HCT116 (cell line): ENCODE measurements at regions not wholly inside any gene's neighbourhood (a gene's known extent, or its start where the extent isn't known, plus 50 kb on each side); places are given as distances from the start of the nearest gene placed in this dataset.

Experiments
- ATAC-seq: fragments of 200-7000 bp; cut with Tn5 transposase; 2 replicates; pipeline ENCODE4 v1.9.1; 2020; ENCODE audit warnings: mild to moderate bottlenecking, moderate library complexity
- BruUV-seq: library from RNA; stranded (reverse); fragments of 400-500 nt; replicated peaks from 2 replicates; lab custom pipeline; 2021; lab: Mats Ljungman, UMichigan
- CTCF ChIA-PET: fragments of 300-600 bp; sonication (Branson Sonifier 250); formaldehyde crosslinking; loops from one replicate; lab custom pipeline; 2021; ENCODE audit warnings: antibody characterized with exemption; lab: Charles Lee
- POLR2A ChIA-PET: fragments of 300-600, 350-600 bp; sonication (Branson Sonifier 250); formaldehyde crosslinking; loops from one replicate; lab custom pipeline; 2021; ENCODE audit warnings: antibody characterized with exemption; lab: Charles Lee
- RAD21 ChIA-PET, 2 experiments: fragments of 300-600 bp; sonication (Branson Sonifier 250); formaldehyde crosslinking; loops; one replicate each; lab custom pipeline; 2023; ENCODE audit warnings: low total read pairs in 2 of 2; ENCODE audit not compliant: uncharacterized antibody in 2 of 2, unreplicated experiment in 2 of 2, low non-redundant PET in 1 of 2; lab: Charles Lee
- DNase-seq: peaks from one replicate; pipeline ENCODE4 v3.0.0-alpha.2; 2010; ENCODE audit warnings: low read depth, low spot score
- H2AFZ ChIP-seq: fragments of 200-600 bp; shearing (Covaris generic), sonication (generic); 2 replicates; pipeline ENCODE4 v1.6.1; 2017; ENCODE audit warnings: low read depth, mixed run types, mixed read lengths, antibody characterized with exemption, low read length; ENCODE audit not compliant: poor library complexity, severe bottlenecking
- H3K27ac ChIP-seq: 2 replicates; pipeline ENCODE4 v1.5.1; 2012; ENCODE audit warnings: low read depth, low read length
- H3K27me3 ChIP-seq: fragments of 200-600 bp; sonication (generic); 2 replicates; pipeline ENCODE4 v1.6.1; 2016; ENCODE audit warnings: mixed run types, low read length, mixed read lengths; ENCODE audit not compliant: insufficient read depth
- H3K36me3 ChIP-seq, 2 experiments: fragments of 200-500 bp in 1 of 2; fragments of 200-600 bp in 1 of 2; sonication (Bioruptor generic) in 1 of 2; sonication (generic) in 1 of 2; 2 replicates each; pipeline versions ENCODE4 v1.5.1 to v1.6.1; 2014 to 2016; ENCODE audit warnings: low read length in 2 of 2, inconsistent platforms in 1 of 2, mixed read lengths in 1 of 2, mixed run types in 1 of 2; ENCODE audit not compliant: insufficient read depth in 2 of 2, control insufficient read depth in 1 of 2
- H3K4me1 ChIP-seq, 2 experiments: fragments of 200-600 bp in 1 of 2; sonication (generic) in 1 of 2; 2 replicates each; pipeline versions ENCODE4 v1.5.1 to v1.6.1; 2012 to 2017; ENCODE audit warnings: low read length in 2 of 2, inconsistent platforms in 1 of 2, mild to moderate bottlenecking in 1 of 2, mixed read lengths in 1 of 2, mixed run types in 1 of 2, moderate library complexity in 1 of 2; ENCODE audit not compliant: insufficient read depth in 2 of 2, control insufficient read depth in 1 of 2
- H3K4me2 ChIP-seq: fragments of 200-600 bp; sonication (generic); 2 replicates; pipeline ENCODE4 v1.6.1; 2017; ENCODE audit warnings: mixed run types, low read length, mixed read lengths
- H3K4me3 ChIP-seq, 2 experiments: fragments of 200-600 bp in 1 of 2; sonication (generic) in 1 of 2; replicated peaks in 1 of 2; 2 replicates each; pipeline ENCODE4 v1.5.1; 2011 to 2016; ENCODE audit warnings: low read length in 2 of 2, control low read depth in 1 of 2, low read depth in 1 of 2, mild to moderate bottlenecking in 1 of 2, mixed read lengths in 1 of 2, mixed run types in 1 of 2
- H3K79me2 ChIP-seq: fragments of 200-600 bp; sonication (generic); 2 replicates; pipeline ENCODE4 v1.6.1; 2017; ENCODE audit warnings: mild to moderate bottlenecking, mixed run types, low read length, moderate library complexity, mixed read lengths; ENCODE audit not compliant: insufficient read depth
- H3K9ac ChIP-seq: fragments of 200-600 bp; sonication (generic); 2 replicates; pipeline ENCODE4 v1.6.1; 2016; ENCODE audit warnings: low read length, mixed read lengths
- H3K9me2 ChIP-seq: fragments of 200-600 bp; sonication (generic), shearing (Covaris generic); 2 replicates; pipeline ENCODE4 v1.6.1; 2017; ENCODE audit warnings: mixed run types, mild to moderate bottlenecking, moderate library complexity; ENCODE audit not compliant: insufficient read depth
- H3K9me3 ChIP-seq, 2 experiments: fragments of 200-500 bp in 1 of 2; fragments of 200-600 bp in 1 of 2; sonication (Bioruptor generic) in 1 of 2; sonication (generic) in 1 of 2; 2 replicates each; pipeline ENCODE4 v1.6.1; 2014 to 2017; ENCODE audit warnings: low read length in 2 of 2, mixed read lengths in 2 of 2, inconsistent platforms in 1 of 2, low read depth in 1 of 2, mild to moderate bottlenecking in 1 of 2, mixed run types in 1 of 2, moderate library complexity in 1 of 2; ENCODE audit not compliant: control insufficient read depth in 1 of 2, insufficient read depth in 1 of 2
- H4K20me1 ChIP-seq: fragments of 200-600 bp; sonication (generic), shearing (Covaris generic); 2 replicates; pipeline ENCODE4 v1.6.1; 2017; ENCODE audit warnings: mixed run types, mild to moderate bottlenecking, moderate library complexity; ENCODE audit not compliant: insufficient read depth
- ELF1 ChIP-seq: IDR thresholded peaks from 2 replicates; pipeline ENCODE4 v1.6.1; 2012; ENCODE audit warnings: low read depth, borderline replicate concordance
- EZH2 ChIP-seq: fragments of 200-600 bp; sonication (generic); IDR thresholded peaks from 2 replicates; pipeline ENCODE4 v1.6.1; 2017; ENCODE audit warnings: antibody characterized with exemption, mixed run types
- POLR2A ChIP-seq: IDR thresholded peaks from 2 replicates; pipeline ENCODE4 v1.7.0; 2011; ENCODE audit warnings: borderline replicate concordance; ENCODE audit not compliant: insufficient read depth, insufficient read length; ENCODE audit errors: extremely low read depth
- TCF7L2 ChIP-seq: IDR thresholded peaks from 2 replicates; pipeline ENCODE4 v1.7.0; 2011; ENCODE audit warnings: borderline replicate concordance, inconsistent platforms; ENCODE audit not compliant: insufficient read depth, insufficient read length; ENCODE audit errors: extremely low read depth
- intact Hi-C: fragments of 100-400 bp; cut with micrococcal nuclease; formaldehyde crosslinking; loops from 2 replicates; pipeline ENCODE4 v1.10.0; 2022
- TF ChIP-seq, protein P1 (sequence below): IDR thresholded peaks from 2 replicates; pipeline ENCODE4 v1.6.1; 2011; ENCODE audit warnings: mild to moderate bottlenecking, low read length, moderate library complexity; ENCODE audit not compliant: insufficient replicate concordance; ENCODE audit errors: extremely low read depth
- TF ChIP-seq, protein P2 (sequence below): IDR thresholded peaks from 2 replicates; pipeline ENCODE4 v1.6.1; 2012

DNA sequence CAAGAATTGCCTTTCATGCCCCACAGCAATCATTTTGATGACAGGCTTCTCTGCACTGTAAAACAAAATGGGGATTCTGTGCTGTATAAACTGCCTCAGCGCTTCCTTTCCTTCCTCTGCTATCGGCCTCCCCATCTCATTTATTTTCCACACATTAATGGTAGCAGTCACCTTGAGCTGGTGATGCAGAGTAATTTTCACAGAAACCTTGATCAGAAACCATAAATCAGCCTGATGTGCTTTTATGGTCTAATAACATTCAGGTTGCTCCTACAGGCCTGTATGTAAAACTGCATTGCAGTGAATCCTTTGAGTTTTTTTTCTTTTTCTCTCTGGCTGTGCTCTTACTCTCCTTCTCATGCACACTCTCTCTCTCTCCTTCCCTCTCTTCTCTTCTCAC, 578.4 kb upstream of the STXBP6 start:
- H3K9ac ChIP-seq, result no peak overlapping the region
- no peak for TF ChIP-seq EZH2
- DNase-seq (no peak), ATAC-seq (no peak)
- H3K4me3 ChIP-seq, result no peak overlapping the region
- POLR2A ChIA-PET, result no interaction called here
- H3K36me3 ChIP-seq, result no peaks in the 10 kb centered on the region
- H2AFZ ChIP-seq, result no peak overlapping the region
- CTCF ChIA-PET, result no interaction called here
- intact Hi-C loops, result no loop called here
- BruUV-seq, result no TSS peak
- H3K4me2 ChIP-seq, result no peak overlapping the region
- no peaks in the 10 kb centered on the region for H3K27me3 ChIP-seq
- H3K4me1 ChIP-seq, result no peaks in the 10 kb centered on the region
- no peaks in the 10 kb centered on the region for H3K79me2 ChIP-seq
- RAD21 ChIA-PET, result no interaction called here
- peaks cover 25 to 37% of the 10 kb centered on the region in 2 experiments; a peak in 3 of 4 replicates for H3K9me3 ChIP-seq
- H3K27ac ChIP-seq, result no peak overlapping the region
- H3K9me2 ChIP-seq, result no peaks in the 10 kb centered on the region
- H4K20me1 ChIP-seq, result no peaks in the 10 kb centered on the region

DNA sequence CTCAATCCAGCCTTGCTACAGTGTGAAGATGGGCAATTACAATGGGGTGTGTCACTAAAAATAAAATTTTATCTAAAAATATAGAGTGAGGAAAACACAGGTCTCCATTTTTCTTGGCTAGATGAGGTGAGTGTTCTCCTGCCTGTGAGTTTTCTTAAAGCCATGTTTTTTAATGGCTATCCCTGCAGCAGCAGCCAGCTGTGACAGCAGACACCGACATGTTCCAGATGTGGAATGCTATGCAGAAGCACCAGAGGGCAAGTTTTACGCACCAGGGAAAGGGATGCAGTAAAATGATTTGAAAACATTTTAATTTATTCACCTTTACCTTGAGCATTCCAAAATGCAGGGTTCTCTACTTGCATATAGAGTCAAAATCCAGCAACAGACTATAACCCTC, 577.0 kb upstream of the STXBP6 start:
- Histone ChIP-seq H4K20me1 (no peaks in the 10 kb centered on the region), H3K4me3 (no peak overlapping the region), H3K27ac (no peak overlapping the region), H3K4me1 (no peaks in the 10 kb centered on the region), H3K9ac (no peak overlapping the region), H3K79me2 (no peaks in the 10 kb centered on the region), H3K36me3 (no peaks in the 10 kb centered on the region), H3K9me2 (no peaks in the 10 kb centered on the region), H3K9me3 (peaks cover 25 to 42% of the 10 kb centered on the region in 2 experiments; a peak in 3 of 4 replicates), H2AFZ (no peak overlapping the region), H3K27me3 (no peaks in the 10 kb centered on the region), H3K4me2 (no peak overlapping the region)
- BruUV-seq, result no TSS peak
- TF ChIP-seq TCF7L2, result no peak
- TF ChIP-seq, protein P1, sequence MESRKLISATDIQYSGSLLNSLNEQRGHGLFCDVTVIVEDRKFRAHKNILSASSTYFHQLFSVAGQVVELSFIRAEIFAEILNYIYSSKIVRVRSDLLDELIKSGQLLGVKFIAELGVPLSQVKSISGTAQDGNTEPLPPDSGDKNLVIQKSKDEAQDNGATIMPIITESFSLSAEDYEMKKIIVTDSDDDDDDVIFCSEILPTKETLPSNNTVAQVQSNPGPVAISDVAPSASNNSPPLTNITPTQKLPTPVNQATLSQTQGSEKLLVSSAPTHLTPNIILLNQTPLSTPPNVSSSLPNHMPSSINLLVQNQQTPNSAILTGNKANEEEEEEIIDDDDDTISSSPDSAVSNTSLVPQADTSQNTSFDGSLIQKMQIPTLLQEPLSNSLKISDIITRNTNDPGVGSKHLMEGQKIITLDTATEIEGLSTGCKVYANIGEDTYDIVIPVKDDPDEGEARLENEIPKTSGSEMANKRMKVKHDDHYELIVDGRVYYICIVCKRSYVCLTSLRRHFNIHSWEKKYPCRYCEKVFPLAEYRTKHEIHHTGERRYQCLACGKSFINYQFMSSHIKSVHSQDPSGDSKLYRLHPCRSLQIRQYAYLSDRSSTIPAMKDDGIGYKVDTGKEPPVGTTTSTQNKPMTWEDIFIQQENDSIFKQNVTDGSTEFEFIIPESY, result no peak
- TF ChIP-seq, protein P2, sequence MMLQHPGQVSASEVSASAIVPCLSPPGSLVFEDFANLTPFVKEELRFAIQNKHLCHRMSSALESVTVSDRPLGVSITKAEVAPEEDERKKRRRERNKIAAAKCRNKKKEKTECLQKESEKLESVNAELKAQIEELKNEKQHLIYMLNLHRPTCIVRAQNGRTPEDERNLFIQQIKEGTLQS, result no peak
- TF ChIP-seq POLR2A, result no peak
- no peak for TF ChIP-seq ELF1
- ChIA-PET POLR2A (no interaction called here), CTCF (no interaction called here), RAD21 (no interaction called here)
- intact Hi-C loops, result no loop called here
- DNase-seq, result no peak
- ATAC-seq, result no peak
